ENCODE measurements at regions not wholly inside any gene's neighbourhood (a gene's known extent, or its start where the extent isn't known, plus 50 kb on each side); places are given as distances from the start of the nearest gene placed in this dataset.

- DNase-seq (ENCODE audit: extremely low spot score in 2 of 2) = no peak
- Histone ChIP-seq H3K36me3 (no peaks in the 10 kb centered on the region), H3K4me1 (no peaks in the 10 kb centered on the region), H3K4me3 (no peak overlapping the region), H3K27ac (no peak overlapping the region), H3K27me3 (no peaks in the 10 kb centered on the region), H3K9me3 (no peaks in the 10 kb centered on the region)
- intact Hi-C loops (cut with DNase I) = no loop called here
- TF ChIP-seq CTCF (IDR thresholded peaks at IDR 0.05) (no peak), POLR2AphosphoS5 (IDR thresholded peaks at IDR 0.05; ENCODE audit: insufficient read depth in 1 of 2, low read depth in 1 of 2) (no peak)
Measured at GRCh38 chr16:62876133-62876532, 839.9 kb upstream of the CDH8 start.

GRCh38 chr16:62872339-62872738 is 836.1 kb upstream of the CDH8 start:
- no peaks in the 10 kb centered on the region for H3K36me3 ChIP-seq
- DNase-seq (ENCODE audit: extremely low spot score in 2 of 2) = no peak
- H3K27ac ChIP-seq = no peak overlapping the region
- TF ChIP-seq CTCF (IDR thresholded peaks at IDR 0.05) (no peak), POLR2AphosphoS5 (IDR thresholded peaks at IDR 0.05; ENCODE audit: insufficient read depth in 1 of 2, low read depth in 1 of 2) (no peak), POLR2A (IDR thresholded peaks at IDR 0.05) (no peak)
- H3K4me3 ChIP-seq = no peak overlapping the region
- no peaks in the 10 kb centered on the region for H3K27me3 ChIP-seq
- H3K4me1 ChIP-seq = no peaks in the 10 kb centered on the region
- intact Hi-C loops (cut with DNase I) = no loop called here
- no peaks in the 10 kb centered on the region for H3K9me3 ChIP-seq

- Histone ChIP-seq H3K4me3 (no peak overlapping the region), H3K27ac (no peak overlapping the region), H3K4me1 (no peaks in the 10 kb centered on the region), H3K36me3 (no peaks in the 10 kb centered on the region), H3K9me3 (no peaks in the 10 kb centered on the region), H3K27me3 (no peaks in the 10 kb centered on the region)
- no peak for DNase-seq (ENCODE audit: extremely low spot score in 2 of 2)
- TF ChIP-seq CTCF (IDR thresholded peaks at IDR 0.05) (no peak), POLR2A (IDR thresholded peaks at IDR 0.05) (no peak), POLR2AphosphoS5 (IDR thresholded peaks at IDR 0.05; ENCODE audit: insufficient read depth in 1 of 2, low read depth in 1 of 2) (no peak)
- intact Hi-C loops (cut with DNase I) = no loop called here
Measured at GRCh38 chr16:62870554-62870953, 834.3 kb upstream of the CDH8 start.

GRCh38 chr16:62869837-62870236 is 833.6 kb upstream of the CDH8 start:
- Histone ChIP-seq H3K4me1 (no peaks in the 10 kb centered on the region), H3K4me3 (no peak overlapping the region), H3K9me3 (no peaks in the 10 kb centered on the region), H3K36me3 (no peaks in the 10 kb centered on the region), H3K27me3 (no peaks in the 10 kb centered on the region), H3K27ac (no peak overlapping the region)
- intact Hi-C loops (cut with DNase I) = no loop called here
- TF ChIP-seq POLR2A (IDR thresholded peaks at IDR 0.05) (no peak), CTCF (IDR thresholded peaks at IDR 0.05) (no peak), POLR2AphosphoS5 (IDR thresholded peaks at IDR 0.05; ENCODE audit: insufficient read depth in 1 of 2, low read depth in 1 of 2) (no peak)
- DNase-seq (ENCODE audit: extremely low spot score in 2 of 2) = no peak

- H3K4me1 ChIP-seq = no peaks in the 10 kb centered on the region
- intact Hi-C loops (cut with DNase I) = no loop called here
- H3K4me3 ChIP-seq = no peak overlapping the region
- TF ChIP-seq CTCF (IDR thresholded peaks at IDR 0.05) (no peak), POLR2A (IDR thresholded peaks at IDR 0.05) (no peak), POLR2AphosphoS5 (IDR thresholded peaks at IDR 0.05; ENCODE audit: insufficient read depth in 1 of 2, low read depth in 1 of 2) (no peak)
- no peak for DNase-seq (ENCODE audit: extremely low spot score in 2 of 2)
- H3K36me3 ChIP-seq = no peaks in the 10 kb centered on the region
- no peaks in the 10 kb centered on the region for H3K27me3 ChIP-seq
- H3K27ac ChIP-seq = no peak overlapping the region
- H3K9me3 ChIP-seq = no peaks in the 10 kb centered on the region
Measured at GRCh38 chr16:62863139-62863538, 826.9 kb upstream of the CDH8 start.

All from vagina (tissue), 2 donors.